ENCODE measurements at regions not wholly inside any gene's neighbourhood (a gene's known extent, or its start where the extent isn't known, plus 50 kb on each side); places are given as distances from the start of the nearest gene placed in this dataset.

DNA sequence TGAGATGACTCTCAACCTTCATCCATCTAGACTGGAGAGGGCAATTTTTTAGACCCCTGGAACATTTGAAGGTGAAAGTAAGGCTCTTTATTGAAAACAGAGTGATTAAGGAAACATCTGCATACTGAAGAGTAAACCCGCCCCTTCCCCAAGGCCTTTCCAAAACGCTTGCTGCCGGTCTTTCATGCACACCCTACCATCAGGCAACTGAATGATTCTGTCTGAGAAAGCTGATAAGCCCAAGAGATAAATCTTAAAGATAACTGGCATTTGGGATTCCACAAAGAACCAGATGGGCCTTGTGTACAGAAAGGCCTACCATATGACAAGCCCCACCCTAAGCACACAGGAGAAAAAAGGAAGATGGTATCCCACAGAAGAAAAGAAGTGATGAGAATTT is 54.4 kb upstream of the PIK3R1 start:
- DNase-seq (ENCODE audit: low read depth), result no peak

DNA sequence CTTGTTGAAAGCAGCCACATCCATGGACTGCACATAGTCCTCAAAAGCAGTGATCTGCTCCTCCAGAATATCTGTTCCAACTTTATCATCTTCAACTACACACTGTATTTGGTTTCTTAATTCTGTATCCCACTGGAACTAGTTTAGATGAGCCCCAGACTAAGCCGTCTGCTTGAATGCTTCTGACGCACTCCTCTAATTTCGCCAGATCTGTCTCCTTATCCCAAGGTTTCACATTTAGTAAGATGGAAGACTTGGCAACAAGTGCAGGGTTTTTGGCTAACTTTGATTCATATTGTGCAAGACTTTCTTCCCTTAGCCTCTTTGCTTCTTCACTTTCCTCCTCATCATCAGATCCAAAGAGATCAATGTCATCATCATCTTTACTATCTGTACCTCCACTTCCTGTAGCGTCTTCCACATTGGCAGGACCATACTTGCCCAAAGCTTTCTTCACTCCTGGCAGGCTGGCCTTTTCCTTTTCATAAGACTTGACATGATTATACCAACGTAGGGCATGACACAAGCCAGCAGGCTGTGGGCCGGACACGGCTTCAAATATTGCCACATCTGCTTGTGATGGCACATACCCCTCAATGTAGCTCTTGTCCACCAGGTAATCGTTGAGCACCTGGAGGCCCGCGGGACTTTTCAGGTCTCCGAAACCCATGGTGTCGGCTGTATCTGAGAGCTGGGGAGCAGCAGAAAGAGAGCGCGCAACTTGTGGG is 56.2 kb upstream of the PIK3R1 start:
- no peak for DNase-seq (ENCODE audit: low read depth)

DNA sequence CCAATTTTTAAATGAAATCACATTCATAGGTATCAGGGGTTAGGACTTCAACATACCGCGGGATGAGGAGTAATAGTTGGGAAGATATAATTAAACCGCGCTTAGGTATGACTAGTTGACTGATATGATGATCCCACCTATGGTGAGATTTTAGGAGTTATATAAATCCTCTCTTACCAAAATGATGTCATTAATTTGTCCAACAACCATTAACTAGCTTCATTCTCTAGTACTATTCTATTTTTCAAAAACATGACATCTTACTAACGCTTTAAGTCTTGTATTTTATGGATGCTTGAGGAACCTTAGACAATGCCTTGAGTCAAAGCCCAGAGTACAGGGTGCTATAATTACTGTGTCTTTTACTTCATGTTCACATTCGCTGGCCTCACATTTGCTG is 59.6 kb upstream of the PIK3R1 start:
- no peak for DNase-seq (ENCODE audit: low read depth)

DNA sequence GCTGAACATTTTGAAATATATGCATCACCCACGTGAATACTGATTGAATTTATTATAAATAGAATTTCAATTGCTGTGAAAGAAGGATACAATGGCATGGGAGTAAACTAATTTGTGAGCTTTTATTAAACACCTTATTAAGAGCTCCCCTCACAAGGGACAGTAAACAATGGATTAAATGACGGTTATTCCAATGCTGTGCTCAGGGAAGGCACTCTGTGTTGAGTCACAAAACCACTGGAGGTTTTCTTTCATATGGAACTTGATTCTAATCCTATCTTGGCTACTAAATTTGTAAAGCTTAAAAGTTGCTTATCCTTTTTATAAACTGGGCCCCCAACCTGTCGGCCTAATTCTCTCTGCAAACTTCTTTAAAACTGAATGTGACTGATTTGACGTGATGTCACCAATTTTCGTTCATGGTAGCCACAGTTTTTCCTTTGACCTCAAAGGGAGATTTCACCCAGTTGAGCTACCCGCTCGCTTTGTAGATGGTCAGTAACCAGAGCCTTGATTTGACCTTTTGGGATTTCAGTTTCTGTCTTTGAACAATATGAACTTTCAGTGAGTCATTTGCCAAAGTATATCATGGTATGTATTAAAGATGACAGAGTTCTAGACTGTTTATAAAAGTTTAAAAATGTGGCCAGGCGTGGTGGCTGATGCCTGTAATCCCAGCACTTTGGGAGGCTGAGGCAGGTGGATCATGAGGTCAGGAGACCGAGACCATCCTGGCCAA is 61.3 kb upstream of the PIK3R1 start:
- no peak for DNase-seq (ENCODE audit: low read depth)

DNA sequence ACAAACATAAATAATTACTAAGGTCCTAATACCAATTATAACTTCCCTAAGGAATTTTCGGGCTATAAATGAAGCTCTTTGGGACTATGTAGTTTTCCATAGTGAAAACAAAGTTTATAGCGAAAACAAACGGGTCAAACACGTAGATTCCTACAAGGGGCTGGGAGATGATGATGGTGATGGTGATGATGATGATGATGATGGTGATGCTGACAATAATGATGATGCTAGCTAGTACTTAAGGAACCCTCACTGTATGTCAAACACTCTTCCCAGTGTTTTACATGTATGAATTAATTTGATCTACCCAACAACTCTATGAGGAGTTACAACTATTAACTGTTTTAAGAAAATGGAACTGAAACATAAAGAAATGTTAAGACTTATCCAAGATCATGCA is 63.7 kb upstream of the PIK3R1 start:
- DNase-seq (ENCODE audit: low read depth), result no peak

DNA sequence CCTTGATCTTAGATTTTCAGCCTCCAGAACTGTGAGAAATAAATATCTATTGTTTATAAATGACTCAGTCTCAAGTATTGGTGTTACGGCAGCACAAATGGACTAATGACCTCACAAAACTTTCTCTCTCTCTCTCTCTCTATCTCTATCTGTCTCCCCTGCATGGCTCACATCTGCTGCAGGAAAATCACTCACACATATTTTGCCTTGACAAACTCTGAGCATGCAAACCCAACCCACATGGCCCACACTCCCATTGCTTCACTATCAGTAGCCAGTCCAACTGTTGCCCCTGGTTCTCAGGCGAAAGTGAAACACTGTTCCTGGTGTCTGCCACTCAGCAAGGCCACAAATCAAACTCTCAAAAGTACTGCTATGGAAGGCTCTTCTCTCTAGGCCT is 66.4 kb upstream of the PIK3R1 start:
- DNase-seq (ENCODE audit: low read depth), result peak; percentile 31

DNA sequence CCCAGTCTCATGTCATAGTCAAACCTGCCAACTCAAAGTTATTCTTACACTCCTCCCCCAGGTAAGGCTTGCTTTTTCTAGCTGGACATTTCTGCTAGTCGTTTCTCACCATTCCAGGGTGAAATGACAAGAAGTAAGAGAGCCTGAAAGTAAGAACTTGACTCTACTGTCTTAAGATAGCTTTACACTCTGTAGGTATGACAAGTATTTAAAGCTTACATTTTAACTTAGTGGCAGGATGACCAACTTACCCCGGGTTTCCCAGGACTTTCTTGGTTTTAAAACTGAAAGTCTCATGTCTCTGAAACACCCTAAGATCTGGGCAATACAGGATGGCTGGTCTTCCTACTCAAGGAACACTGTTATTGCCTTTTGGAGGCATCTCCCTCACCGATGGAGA is 67.5 kb upstream of the PIK3R1 start:
- DNase-seq (ENCODE audit: low read depth), result no peak

DNA sequence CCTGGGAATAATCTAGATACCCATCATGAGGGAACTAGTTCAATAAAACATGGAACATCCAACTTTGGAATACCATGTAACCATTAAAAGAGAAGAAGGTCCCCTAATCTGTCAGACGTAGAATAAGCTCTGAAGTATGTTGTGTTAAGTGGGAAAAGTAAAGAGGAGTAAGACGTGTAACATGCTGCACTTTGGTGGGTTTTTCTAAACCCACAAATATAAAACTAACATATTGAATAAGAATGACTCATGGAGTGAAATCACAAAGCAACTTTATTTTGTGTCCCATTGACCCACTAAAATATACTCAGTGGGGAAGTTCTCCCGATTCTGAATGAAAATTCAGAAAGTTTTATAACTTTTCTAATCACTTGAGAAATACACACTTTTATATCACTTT is 67.9 kb upstream of the PIK3R1 start:
- no peak for DNase-seq (ENCODE audit: low read depth)

DNA sequence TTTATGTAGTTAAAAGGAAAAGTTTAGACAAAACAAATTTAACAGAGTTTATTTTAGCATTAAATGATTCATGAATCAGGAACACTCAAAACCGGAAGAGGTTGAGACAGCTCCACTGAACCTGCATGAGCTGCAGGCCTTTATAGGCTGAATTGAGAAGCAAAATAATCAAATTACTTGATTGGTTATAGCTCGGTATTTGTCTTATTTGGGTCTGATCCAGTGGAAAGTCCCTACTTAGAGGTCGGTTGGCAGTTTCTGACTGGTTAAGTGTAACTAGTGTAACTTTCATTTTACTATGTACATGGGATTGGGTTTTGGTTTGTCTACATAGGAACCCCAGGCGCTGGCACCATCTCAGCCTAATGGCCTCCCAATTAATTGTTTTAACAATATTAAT is 74.1 kb upstream of the PIK3R1 start:
- DNase-seq (ENCODE audit: low read depth), result no peak

DNA sequence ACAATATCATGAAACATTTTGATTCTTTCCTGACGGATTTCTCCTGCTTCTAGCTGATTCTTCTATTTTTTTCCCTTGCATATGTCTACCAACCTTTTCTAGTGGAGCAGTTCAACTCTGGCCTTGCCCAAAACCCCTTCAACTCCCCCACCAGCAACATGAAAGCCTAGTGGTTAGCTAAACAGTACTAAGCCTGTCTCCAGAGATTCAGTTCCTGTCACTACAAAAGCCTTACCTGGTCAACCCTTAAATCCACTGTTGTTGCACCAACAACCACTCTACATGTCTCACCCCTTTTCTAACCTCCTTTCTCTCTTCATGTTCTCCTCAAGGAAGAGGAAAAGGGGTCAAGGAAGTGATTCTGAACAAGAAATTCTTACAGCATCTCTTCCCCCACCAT is 74.8 kb upstream of the PIK3R1 start:
- no peak for DNase-seq (ENCODE audit: low read depth)

DNA sequence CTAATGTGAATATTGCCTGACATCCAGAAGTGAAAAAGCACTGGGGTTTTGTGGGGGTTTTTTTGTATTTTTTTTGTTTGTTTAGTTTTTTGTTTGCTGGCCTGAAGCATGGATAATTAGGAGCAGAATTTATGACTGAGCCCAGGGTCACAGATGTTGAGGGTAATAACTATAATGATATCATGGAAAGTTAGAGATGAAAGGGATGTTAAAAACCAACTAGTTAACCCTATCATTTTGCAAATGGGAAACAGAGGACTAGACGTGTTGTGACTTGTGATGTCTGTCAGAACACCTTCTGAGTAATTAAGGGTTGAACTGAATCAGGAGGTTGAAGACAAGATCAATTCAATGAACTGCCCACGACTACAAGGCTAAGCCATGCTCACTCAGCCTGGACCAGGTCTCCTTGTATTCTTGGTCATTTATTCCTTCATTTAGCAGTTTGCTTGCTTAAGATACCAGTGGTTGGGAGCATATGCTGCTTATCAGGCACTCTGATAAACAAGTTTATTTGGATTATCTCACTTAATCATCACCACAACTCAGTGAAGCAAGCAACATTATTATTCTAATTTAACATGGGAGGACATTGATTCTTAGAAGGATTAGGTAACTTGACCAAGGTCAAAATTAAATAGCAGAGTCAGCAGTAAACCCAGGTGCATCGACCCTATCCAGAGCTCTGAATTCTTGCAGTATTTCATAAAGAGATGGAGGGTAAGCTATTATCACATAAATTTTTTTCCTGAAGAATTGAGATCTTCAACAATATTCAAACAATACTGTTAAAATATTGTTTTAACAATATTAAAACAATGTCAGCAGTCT is 75.7 kb upstream of the PIK3R1 start:
- no peak for DNase-seq (ENCODE audit: low read depth)

DNA sequence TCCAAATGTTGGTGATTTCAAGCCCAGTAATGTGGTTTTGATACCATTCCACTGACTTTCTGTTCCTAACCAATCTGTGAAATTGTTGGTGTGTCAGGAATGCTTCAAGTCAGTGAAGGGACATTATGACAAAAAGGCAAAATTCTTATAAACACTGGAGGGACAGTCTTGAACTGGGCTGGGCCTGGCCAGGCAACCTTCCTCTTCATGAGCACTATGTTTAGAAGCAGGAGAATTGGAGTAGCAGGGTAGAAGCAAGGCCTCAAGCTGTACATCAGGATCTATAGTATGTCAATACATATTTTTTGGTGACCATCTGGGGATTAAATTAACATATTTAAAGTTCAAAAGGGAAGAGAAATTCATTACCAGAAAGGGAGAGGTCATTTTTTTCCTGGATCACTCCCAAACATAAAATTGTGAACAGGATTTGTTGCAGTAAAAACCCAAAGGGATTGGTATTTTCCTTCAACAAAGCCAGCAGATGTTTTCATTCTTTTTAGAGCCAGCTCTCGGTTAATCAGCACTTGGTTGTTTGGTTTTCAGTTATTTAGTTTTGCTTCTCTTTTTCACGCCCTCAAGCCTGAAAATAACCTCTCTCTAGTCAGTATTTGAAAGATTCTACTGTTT is 77.9 kb upstream of the PIK3R1 start:
- DNase-seq (ENCODE audit: low read depth), result peak; percentile 72

DNA sequence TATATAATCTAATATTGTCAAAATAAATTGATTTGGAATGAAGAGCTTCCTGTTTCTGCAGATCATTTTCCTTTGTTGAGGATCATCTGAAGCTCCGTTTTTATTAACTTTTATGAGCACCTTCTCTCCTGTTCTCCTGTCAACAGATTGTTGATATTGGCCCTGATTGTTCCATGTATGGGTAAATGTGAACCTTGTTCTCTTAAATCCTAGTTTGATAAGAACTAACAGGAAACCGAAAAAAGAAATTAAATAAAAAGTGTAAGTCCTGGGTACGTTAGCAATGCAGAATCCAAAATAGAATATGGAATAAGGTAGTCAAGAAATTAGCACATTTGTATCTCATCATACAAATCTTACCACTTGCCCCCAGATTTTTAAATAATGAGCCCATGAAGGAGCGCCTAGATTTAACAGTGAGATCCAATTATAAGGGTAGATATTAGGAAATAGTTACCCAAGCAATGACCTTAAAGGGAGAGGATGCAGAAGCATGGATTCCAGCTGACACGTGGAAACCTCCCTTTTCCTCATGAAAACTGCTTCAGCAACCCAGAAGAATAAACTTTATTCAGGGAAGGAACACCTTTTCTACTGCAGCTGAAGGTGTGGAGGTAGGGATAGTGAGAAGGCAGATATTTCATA is 80.8 kb upstream of the PIK3R1 start:
- DNase-seq (ENCODE audit: low read depth), result no peak

DNA sequence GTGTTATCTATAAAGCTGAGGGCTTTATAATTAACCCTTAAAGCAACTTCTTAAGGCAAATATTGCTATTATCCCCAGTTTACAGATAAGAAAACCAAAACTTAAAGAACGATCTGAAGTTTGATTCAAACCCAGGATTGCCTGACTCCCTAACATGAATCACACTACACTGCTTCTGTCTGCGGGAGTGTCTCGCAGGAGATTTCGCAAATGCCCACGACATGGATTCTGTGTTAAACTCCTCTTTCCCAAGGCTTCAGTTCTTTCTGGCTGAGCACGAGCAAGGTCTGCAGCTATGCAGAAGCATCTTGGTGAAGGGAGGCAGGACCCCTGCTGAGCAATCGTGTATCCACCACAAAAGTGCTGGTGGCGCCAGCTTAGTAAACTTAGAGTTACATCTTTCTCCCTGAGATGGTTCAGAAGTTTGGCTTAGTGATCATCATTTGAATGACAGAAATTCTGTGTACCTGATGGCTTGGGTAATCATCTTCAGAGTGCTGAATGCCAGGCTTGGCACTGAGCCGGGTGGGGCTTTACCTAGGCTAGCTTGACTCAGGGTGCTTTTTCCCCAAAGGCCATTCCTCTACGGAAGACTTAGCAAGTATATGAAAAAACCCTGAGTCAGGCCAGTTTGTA is 81.4 kb upstream of the PIK3R1 start:
- no peak for DNase-seq (ENCODE audit: low read depth)

DNA sequence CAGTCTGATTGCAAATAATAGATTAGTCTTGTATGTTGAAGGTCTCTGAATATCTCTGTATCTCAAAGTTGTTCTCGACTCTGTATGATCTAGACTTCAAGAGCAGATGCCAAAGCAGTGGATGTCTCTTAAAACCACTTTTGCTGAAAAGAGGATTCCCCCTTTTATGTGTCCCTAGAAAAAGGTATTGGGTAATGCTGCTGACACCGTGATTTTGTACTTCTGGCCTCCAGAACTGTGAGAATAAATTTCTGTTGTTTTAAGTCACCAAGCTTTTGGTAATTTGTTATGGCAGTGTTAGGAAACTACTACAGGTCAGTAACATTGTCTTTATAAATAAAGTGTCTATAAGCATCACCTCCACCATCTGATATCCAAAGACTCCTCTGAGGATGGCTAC is 85.3 kb upstream of the PIK3R1 start:
- DNase-seq (ENCODE audit: low read depth), result no peak

DNA sequence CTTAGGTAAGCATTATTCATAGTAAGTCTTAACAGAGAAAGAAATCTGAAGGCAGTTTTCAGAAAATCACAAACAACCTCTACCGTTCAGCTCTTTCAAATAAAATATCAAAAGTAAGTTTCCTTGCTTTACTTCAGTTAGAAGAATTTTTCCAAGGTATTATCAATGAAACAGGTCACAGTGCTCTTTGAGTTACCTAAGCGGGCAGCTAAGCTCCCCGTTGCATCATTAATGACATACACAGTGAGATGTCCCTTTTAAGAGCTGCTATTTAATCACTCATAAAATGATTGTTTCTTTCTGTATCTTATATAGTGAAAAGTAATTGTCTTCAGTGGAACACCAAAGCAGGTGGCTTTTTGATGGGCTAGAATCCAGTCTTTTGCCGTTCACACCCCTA is 86.2 kb upstream of the PIK3R1 start:
- no peak for DNase-seq (ENCODE audit: low read depth)

DNA sequence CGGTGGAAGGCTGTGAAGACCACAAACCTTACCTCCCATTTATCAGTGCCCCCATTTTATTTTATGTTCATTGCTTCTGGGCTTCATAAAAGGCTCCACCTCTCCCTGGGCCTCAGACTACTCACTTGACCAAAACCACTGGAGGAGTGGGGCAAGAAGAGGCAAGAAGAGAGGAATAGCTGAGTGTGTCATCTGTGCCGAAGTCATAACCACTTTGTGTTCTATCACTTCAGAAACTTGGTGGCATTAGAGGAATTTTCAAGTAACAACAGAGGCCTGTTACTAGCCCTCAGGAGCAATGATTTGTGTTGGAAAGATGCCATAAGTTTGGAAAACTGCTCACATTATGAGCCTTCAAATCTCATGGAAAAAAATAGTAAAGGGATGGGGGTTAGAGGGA is 88.7 kb upstream of the PIK3R1 start:
- DNase-seq (ENCODE audit: low read depth), result no peak

DNA sequence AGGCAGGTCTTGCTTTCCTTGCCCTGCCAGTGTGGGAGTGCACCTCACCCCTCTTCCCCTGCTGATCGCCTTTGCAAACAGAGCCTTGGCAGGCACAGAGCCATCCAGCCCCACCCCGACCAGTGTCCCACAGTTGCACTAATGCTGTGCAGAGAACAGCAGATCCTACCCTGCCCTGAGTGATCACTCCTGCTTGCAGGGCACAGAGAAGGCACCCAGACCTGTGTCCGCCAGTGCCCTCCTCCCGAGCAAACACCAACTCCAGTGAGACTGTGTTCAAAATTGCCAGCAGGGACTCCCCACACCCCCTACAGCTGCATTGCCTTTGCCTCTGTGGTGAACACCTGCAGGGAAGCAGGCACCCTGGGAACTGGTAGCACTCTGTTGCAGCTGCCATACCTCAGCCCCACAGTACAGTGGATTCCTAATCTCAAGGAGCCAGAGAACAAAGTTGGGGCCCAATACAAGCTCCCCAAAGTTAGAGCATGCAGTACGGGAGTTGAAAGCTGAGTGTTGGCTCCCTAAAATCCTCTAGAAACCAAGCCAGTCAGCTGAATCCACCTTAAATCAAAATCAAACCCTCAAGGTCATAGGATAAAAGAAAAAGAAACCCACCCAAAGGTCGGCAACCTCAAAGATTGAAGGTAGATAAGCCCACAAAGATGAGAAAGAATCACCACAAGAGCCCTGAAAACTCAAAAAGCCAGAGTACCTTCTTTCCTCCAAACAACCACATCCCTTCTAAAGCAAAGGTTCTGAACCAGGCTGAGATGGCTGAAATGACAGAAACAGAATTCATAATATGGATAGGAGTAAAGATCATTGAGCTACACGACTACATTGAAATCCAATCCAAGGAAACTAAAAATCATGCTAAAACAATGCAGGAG is 92.9 kb upstream of the PIK3R1 start:
- no peak for DNase-seq (ENCODE audit: low read depth)

DNA sequence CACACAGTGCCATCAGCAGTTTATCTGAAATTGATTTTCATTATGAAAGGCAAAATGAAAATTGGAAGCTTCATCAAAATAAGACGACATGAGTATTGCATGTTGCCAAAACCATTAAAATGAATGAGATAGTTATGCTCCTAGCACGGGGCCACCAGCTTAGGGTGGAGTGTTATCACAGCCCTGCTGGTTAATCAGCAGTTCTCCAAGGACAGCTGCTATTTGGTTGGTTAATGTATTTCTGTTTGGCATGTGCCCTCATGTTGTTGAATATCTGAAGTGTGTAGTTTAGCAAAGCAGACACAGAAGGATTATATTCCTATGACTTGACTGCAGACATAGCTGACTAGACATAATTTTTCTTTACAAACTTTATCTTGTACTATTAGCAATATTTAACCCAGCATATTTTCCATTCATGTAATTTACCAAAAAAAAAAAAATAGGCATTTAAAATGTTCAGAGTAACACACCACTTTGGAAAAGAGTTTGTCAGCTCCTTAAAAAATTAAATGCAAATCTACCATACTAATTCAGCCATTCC is 98.6 kb upstream of the PIK3R1 start:
- no peak for DNase-seq (ENCODE audit: low read depth)

DNA sequence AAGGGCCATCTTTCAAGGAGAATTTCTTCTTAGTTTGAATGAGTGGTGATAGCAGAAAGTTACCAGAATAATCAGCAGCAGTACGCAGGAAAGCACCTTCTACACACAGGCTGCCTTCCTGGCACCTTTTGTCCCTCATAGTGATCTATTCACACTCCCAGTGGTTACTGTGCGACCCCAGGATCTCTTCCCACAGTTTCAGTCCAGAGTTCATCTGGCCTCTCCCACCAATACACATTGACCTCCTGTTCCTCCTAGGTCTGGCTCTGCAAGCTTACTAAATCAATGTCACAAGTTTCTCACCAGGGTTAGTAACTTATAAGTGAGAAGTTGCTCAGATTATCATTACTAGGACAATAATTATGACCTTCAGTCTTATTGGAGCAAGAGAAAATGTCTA is 99.1 kb upstream of the PIK3R1 start:
- no peak for DNase-seq (ENCODE audit: low read depth)
